T-cell (primary cell): ENCODE measurements at regions not wholly inside any gene's neighbourhood (a gene's known extent, or its start where the extent isn't known, plus 50 kb on each side); places are given as distances from the start of the nearest gene placed in this dataset.

Experiments
- ATAC-seq, 4 experiments: fragments of 200-7000 bp in 3 of 4; fragments of 150-1000 bp in 1 of 4; cut with Tn5 transposase; replicated peaks in 1 of 4; 1 replicate in 3 of 4; 2 replicates in 1 of 4; pipeline ENCODE4 v1.10.0; 2021; ENCODE audit warnings: moderate library complexity in 3 of 4, mild to moderate bottlenecking in 2 of 4, moderate number of reproducible peaks in 1 of 4
- CTCF ChIA-PET, 2 donors: fragments of 300-600 bp; sonication (Branson Sonifier 250); formaldehyde crosslinking; loops; one replicate each; lab custom pipeline; 2022; ENCODE audit warnings: antibody characterized with exemption in 2 of 2; lab: Charles Lee
- POLR2A ChIA-PET, 2 donors: fragments of 300-600 bp; sonication (Branson Sonifier 250); formaldehyde crosslinking; loops; one replicate each; lab custom pipeline; 2022; ENCODE audit warnings: antibody characterized with exemption in 2 of 2; lab: Charles Lee
- DNase-seq, 35 experiments: peaks; one replicate each; pipeline versions ENCODE4 v3.0.0 to v3.0.0-alpha.2; 2013 to 2023
- H3K27ac ChIP-seq: one replicate; pipeline ENCODE4 v1.5.1; 2013; ENCODE audit warnings: low read length
- H3K27me3 ChIP-seq, 2 experiments: replicated peaks in 1 of 2; 1 replicate in 1 of 2; 2 replicates in 1 of 2; pipeline versions ENCODE4 v1.6.1 to v1.7.0; 2013; ENCODE audit warnings: low read length in 1 of 2, mixed read lengths in 1 of 2; ENCODE audit not compliant: control insufficient read depth in 2 of 2, insufficient read depth in 2 of 2; ENCODE audit errors: extremely low read depth in 1 of 2
- H3K36me3 ChIP-seq, 2 donors: 1 replicate in 1 of 2; 2 replicates in 1 of 2; pipeline versions ENCODE4 v1.6.1 to v1.7.0; 2013; ENCODE audit warnings: low read length in 1 of 2; ENCODE audit not compliant: control insufficient read depth in 2 of 2, insufficient read depth in 1 of 2; ENCODE audit errors: extremely low read depth in 1 of 2
- H3K4me1 ChIP-seq, 2 experiments: 1 replicate in 1 of 2; 2 replicates in 1 of 2; pipeline versions ENCODE4 v1.6.1 to v1.7.0; 2013; ENCODE audit warnings: low read length in 2 of 2, mixed read lengths in 1 of 2; ENCODE audit not compliant: insufficient read depth in 2 of 2, control insufficient read depth in 1 of 2; ENCODE audit errors: extremely low read depth in 1 of 2
- H3K4me3 ChIP-seq, 2 donors: 1 replicate in 1 of 2; 2 replicates in 1 of 2; pipeline versions ENCODE4 v1.5.1 to v1.7.0; 2013; ENCODE audit warnings: mild to moderate bottlenecking in 2 of 2, low read length in 1 of 2, moderate library complexity in 1 of 2; ENCODE audit not compliant: control insufficient read depth in 1 of 2; ENCODE audit errors: extremely low read depth in 1 of 2
- H3K9me3 ChIP-seq: 2 replicates; pipeline ENCODE4 v1.7.0; 2013
- H3K27ac Mint-ChIP-seq, 2 donors: one replicate each; pipeline ENCODE4 v1.8.0; 2020 to 2021; ENCODE audit warnings: mild to moderate bottlenecking in 2 of 2, mixed read lengths in 2 of 2
- H3K27me3 Mint-ChIP-seq, 2 donors: one replicate each; pipeline ENCODE4 v1.8.0; 2021 to 2022; ENCODE audit warnings: mixed read lengths in 2 of 2
- H3K36me3 Mint-ChIP-seq: one replicate; pipeline ENCODE4 v1.8.0; 2021; ENCODE audit warnings: mixed read lengths
- H3K4me1 Mint-ChIP-seq, 3 donors: one replicate each; pipeline ENCODE4 v1.8.0; 2020 to 2022; ENCODE audit warnings: mixed read lengths in 3 of 3, mild to moderate bottlenecking in 1 of 3
- H3K4me3 Mint-ChIP-seq, 3 donors: one replicate each; pipeline ENCODE4 v1.8.0; 2020 to 2022; ENCODE audit warnings: mild to moderate bottlenecking in 3 of 3, mixed read lengths in 3 of 3, moderate library complexity in 3 of 3
- H3K9me3 Mint-ChIP-seq, 3 donors: one replicate each; pipeline ENCODE4 v1.8.0; 2020 to 2022; ENCODE audit warnings: mixed read lengths in 3 of 3
- WGBS: methylation state at CpG from one replicate; pipeline ENCODE4 v1.1.5; 2013; ENCODE audit warnings: missing lambda C conversion rate; ENCODE audit not compliant: insufficient coverage; 5-methylcytosine and 5-hydroxymethylcytosine counted together

DNA sequence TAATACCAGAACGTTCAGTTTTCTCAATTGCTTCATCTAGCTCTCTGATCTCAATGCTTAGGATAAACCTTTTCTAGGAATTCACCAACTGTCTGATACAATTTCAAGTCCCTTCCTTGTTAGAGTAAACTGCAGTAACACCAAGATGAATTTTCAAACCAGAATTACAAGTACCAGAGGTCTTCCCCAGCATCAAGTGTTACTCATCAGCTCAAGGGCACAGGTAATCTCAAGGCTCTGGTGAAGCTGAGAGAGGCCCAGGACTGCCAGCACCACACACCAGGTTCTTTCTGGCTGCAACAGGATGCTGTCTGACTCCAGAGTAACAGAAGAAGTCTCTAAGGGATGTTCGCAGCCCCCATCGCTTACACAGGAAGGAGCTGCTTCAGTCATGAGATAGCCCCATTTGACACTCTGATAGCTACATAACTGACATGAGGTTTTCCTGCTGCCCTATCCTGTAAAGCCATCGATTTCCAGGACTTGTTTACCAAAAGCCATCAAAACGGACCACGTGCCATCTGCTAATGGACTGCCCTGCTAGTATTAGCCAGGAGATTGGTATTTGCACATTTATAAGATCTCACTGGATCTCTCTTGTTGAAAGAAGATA is 549.4 kb downstream of the UTRN start:
- no peak overlapping the region for H3K4me3 ChIP-seq
- Mint-ChIP-seq H3K4me3 (no peak overlapping the region), H3K36me3 (peaks cover 66% of the 10 kb centered on the region), H3K4me1 (no peaks in the 10 kb centered on the region), H3K9me3 (no peaks in the 10 kb centered on the region), H3K27me3 (no peaks in the 10 kb centered on the region), H3K27ac (no peak overlapping the region)
- no peaks in the 10 kb centered on the region for H3K9me3 ChIP-seq
- ChIA-PET CTCF (no interaction called here), POLR2A (interaction anchor here in 1 of 2 donors (0.7 kb wide), 1 partner anchor 10 kb away, joined by 3 read pairs; no protein-coding TSS in a partner anchor)
- no peak for ATAC-seq
- 93% methylated on average over 3 of the region's 6 CpGs for WGBS
- no peak overlapping the region for H3K27ac ChIP-seq
- peaks cover 0 to 71% of the 10 kb centered on the region in 2 donors for H3K36me3 ChIP-seq
- DNase-seq, result no peak
- no peaks in the 10 kb centered on the region for H3K27me3 ChIP-seq
- H3K4me1 ChIP-seq, result no peaks in the 10 kb centered on the region

DNA sequence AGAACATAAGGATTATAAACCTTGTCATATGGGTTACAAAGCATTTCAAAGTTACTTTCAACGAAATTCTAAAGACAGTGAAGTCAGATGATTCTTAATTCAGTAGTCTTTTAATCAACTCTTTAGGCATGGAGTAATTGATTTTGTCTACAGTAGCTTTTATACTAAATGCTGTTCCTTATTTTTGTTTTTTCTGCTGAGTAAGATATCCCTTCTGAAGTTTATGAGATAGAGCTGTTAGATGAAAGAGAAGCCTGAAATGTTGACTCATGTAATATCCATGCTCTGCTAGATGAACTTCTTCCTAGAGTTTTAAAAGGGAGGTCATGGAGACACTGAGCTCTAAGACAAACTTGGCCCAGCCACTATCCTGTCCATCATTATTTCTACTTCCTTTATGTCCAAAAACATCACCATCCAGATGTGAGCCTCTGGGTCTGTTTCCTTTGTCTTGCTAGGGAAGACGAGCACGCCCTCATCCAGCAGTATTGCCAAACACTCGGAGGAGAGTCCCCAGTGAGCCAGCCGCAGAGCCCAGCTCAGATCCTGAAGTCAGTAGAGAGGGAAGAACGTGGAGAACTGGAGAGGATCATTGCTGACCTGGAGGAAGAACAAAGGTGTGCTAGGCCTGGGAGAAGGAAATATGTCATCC is 550.3 kb downstream of the UTRN start:
- Mint-ChIP-seq H3K36me3 (peaks cover 69% of the 10 kb centered on the region), H3K9me3 (no peaks in the 10 kb centered on the region), H3K4me1 (no peaks in the 10 kb centered on the region), H3K27me3 (no peaks in the 10 kb centered on the region), H3K27ac (no peak overlapping the region), H3K4me3 (no peak overlapping the region)
- H3K9me3 ChIP-seq, result no peaks in the 10 kb centered on the region
- no peaks in the 10 kb centered on the region for H3K27me3 ChIP-seq
- WGBS, result 90% methylated on average over 4 of the region's 6 CpGs
- no peaks in the 10 kb centered on the region for H3K4me1 ChIP-seq
- ATAC-seq (no peak), DNase-seq (no peak)
- H3K4me3 ChIP-seq, result no peak overlapping the region
- ChIA-PET CTCF (interaction anchor here in 1 of 2 donors (0.6 kb wide), 1 partner anchor 214 kb away, joined by 6 read pairs; no protein-coding TSS in a partner anchor), POLR2A (no interaction called here)
- peaks cover 2 to 77% of the 10 kb centered on the region in 2 donors for H3K36me3 ChIP-seq
- no peak overlapping the region for H3K27ac ChIP-seq

GRCh38 chr6:144840619-144841018 is 555.5 kb downstream of the UTRN start:
- no peaks in the 10 kb centered on the region for H3K9me3 ChIP-seq
- ATAC-seq (no peak), DNase-seq (no peak)
- no peaks in the 10 kb centered on the region for H3K4me1 ChIP-seq
- no peak overlapping the region for H3K4me3 Mint-ChIP-seq
- H3K9me3 Mint-ChIP-seq, result no peaks in the 10 kb centered on the region
- no peak overlapping the region for H3K27ac Mint-ChIP-seq
- H3K27me3 ChIP-seq, result no peaks in the 10 kb centered on the region
- H3K4me3 ChIP-seq, result no peak overlapping the region
- CTCF ChIA-PET, result no interaction called here
- H3K36me3 Mint-ChIP-seq, result peaks cover 65% of the 10 kb centered on the region
- H3K27me3 Mint-ChIP-seq, result no peaks in the 10 kb centered on the region
- no peak overlapping the region for H3K27ac ChIP-seq
- H3K4me1 Mint-ChIP-seq, result no peaks in the 10 kb centered on the region
- peaks cover 11 to 81% of the 10 kb centered on the region in 2 donors for H3K36me3 ChIP-seq
- POLR2A ChIA-PET, result no interaction called here
- WGBS, result 100% methylated on average over 7 of the region's 10 CpGs

DNA sequence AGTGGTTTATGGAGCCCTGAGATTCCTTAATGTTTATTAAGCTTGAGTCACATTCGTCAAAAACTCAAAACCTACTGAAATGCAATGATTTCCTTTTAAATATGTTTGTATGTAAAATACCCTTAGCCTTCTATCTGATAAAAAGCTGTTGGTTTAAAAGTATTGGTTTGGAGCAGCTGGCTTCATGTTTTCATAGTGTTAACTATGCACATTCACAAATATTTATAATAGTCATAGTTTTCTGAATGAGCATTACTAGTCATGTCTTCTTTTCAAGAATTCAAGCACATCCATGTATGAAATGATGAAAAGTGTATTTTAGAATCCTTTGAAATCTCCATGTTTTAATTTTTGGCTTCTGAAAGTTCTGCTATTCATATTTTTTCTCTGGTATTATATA is 558.6 kb downstream of the UTRN start:
- ChIA-PET CTCF (no interaction called here), POLR2A (no interaction called here)
- no CpG with 5 or more reads among the region's 1 CpG for WGBS
- Histone ChIP-seq H3K27ac (no peak overlapping the region), H3K9me3 (no peaks in the 10 kb centered on the region), H3K36me3 (peaks cover 13 to 80% of the 10 kb centered on the region in 2 donors), H3K4me3 (no peak overlapping the region), H3K27me3 (no peaks in the 10 kb centered on the region), H3K4me1 (no peaks in the 10 kb centered on the region)
- ATAC-seq, result no peak
- Mint-ChIP-seq H3K4me1 (no peaks in the 10 kb centered on the region), H3K27me3 (no peaks in the 10 kb centered on the region), H3K9me3 (no peaks in the 10 kb centered on the region), H3K36me3 (peaks cover 62% of the 10 kb centered on the region), H3K4me3 (peak overlapping the region in 1 of 3 donors; percentile 21), H3K27ac (peak overlapping the region in 1 of 2 donors; percentile 31)
- no peak for DNase-seq

- CTCF ChIA-PET, result no interaction called here
- WGBS, result no CpG with 5 or more reads among the region's 3 CpGs
- peaks cover 61% of the 10 kb centered on the region for H3K36me3 Mint-ChIP-seq
- no peak overlapping the region for H3K27ac ChIP-seq
- peak overlapping the region in 1 of 2 donors; percentile 52 for H3K27ac Mint-ChIP-seq
- POLR2A ChIA-PET, result interaction anchor here in 1 of 2 donors (0.6 kb wide), 1 partner anchor 10 kb away, joined by 3 read pairs; no protein-coding TSS in a partner anchor
- DNase-seq (no peak), ATAC-seq (no peak)
- no peak overlapping the region for H3K4me3 Mint-ChIP-seq
- H3K9me3 Mint-ChIP-seq, result no peaks in the 10 kb centered on the region
- H3K4me1 Mint-ChIP-seq, result no peaks in the 10 kb centered on the region
- peaks cover 13 to 81% of the 10 kb centered on the region in 2 donors for H3K36me3 ChIP-seq
- H3K4me3 ChIP-seq, result no peak overlapping the region
- no peaks in the 10 kb centered on the region for H3K9me3 ChIP-seq
- H3K27me3 Mint-ChIP-seq, result no peaks in the 10 kb centered on the region
- H3K27me3 ChIP-seq, result no peaks in the 10 kb centered on the region
- no peaks in the 10 kb centered on the region for H3K4me1 ChIP-seq
Measured at GRCh38 chr6:144844596-144844995, 559.5 kb downstream of the UTRN start.

- ChIA-PET CTCF (no interaction called here), POLR2A (no interaction called here)
- no peaks in the 10 kb centered on the region for H3K27me3 Mint-ChIP-seq
- ATAC-seq (no peak), DNase-seq (no peak)
- Histone ChIP-seq H3K9me3 (no peaks in the 10 kb centered on the region), H3K27me3 (no peaks in the 10 kb centered on the region), H3K27ac (no peak overlapping the region), H3K4me3 (no peak overlapping the region), H3K36me3 (peaks cover 13 to 84% of the 10 kb centered on the region in 2 donors), H3K4me1 (no peaks in the 10 kb centered on the region)
- H3K27ac Mint-ChIP-seq, result no peak overlapping the region
- peaks cover 64% of the 10 kb centered on the region for H3K36me3 Mint-ChIP-seq
- no peaks in the 10 kb centered on the region for H3K4me1 Mint-ChIP-seq
- H3K9me3 Mint-ChIP-seq, result no peaks in the 10 kb centered on the region
- H3K4me3 Mint-ChIP-seq, result no peak overlapping the region
Measured at GRCh38 chr6:144845186-144845585, 560.1 kb downstream of the UTRN start.
